Thoracic aorta (tissue), 2 donors: ENCODE measurements at regions not wholly inside any gene's neighbourhood (a gene's known extent, or its start where the extent isn't known, plus 50 kb on each side); places are given as distances from the start of the nearest gene placed in this dataset.

Experiments
- ATAC-seq: fragments of 150-250 bp; one replicate; pipeline ENCODE4 v1.8.0; 2017; ENCODE audit warnings: low read depth; ENCODE audit not compliant: insufficient number of reproducible peaks, low FRiP score
- DNase-seq: peaks from one replicate; pipeline ENCODE4 v3.0.0-alpha.2; 2020; ENCODE audit warnings: low spot score
- H3K27ac ChIP-seq, 2 donors: fragments of 200-600 bp; sonication (generic); 1 replicate in 1 of 2; 2 replicates in 1 of 2; pipeline ENCODE4 v1.5.1; 2016; ENCODE audit warnings: mild to moderate bottlenecking in 2 of 2, moderate library complexity in 2 of 2
- H3K27me3 ChIP-seq: fragments of 200-600 bp; sonication (generic); replicated peaks from 2 replicates; pipeline ENCODE4 v1.6.0; 2016; ENCODE audit warnings: mild to moderate bottlenecking; ENCODE audit not compliant: insufficient read depth
- H3K36me3 ChIP-seq: fragments of 200-600 bp; sonication (generic); one replicate; pipeline ENCODE4 v1.5.1; 2016
- H3K4me1 ChIP-seq, 2 donors: fragments of 200-600 bp; sonication (generic); 1 replicate in 1 of 2; 2 replicates in 1 of 2; pipeline versions ENCODE4 v1.5.1 to v1.6.0; 2016; ENCODE audit warnings: low read depth in 2 of 2, mild to moderate bottlenecking in 1 of 2; ENCODE audit not compliant: control insufficient read depth in 1 of 2
- H3K4me3 ChIP-seq: fragments of 200-600 bp; sonication (generic); 2 replicates; pipeline ENCODE4 v1.5.1; 2016; ENCODE audit warnings: mild to moderate bottlenecking
- H3K9me3 ChIP-seq: fragments of 200-600 bp; sonication (generic); 2 replicates; pipeline ENCODE4 v1.5.1; 2016
- TF ChIP-seq, protein P1 (sequence below): fragments of 200-600 bp; sonication (generic); IDR thresholded peaks from one replicate; pipeline ENCODE4 v1.5.1; 2019; ENCODE audit warnings: antibody characterized with exemption

DNA sequence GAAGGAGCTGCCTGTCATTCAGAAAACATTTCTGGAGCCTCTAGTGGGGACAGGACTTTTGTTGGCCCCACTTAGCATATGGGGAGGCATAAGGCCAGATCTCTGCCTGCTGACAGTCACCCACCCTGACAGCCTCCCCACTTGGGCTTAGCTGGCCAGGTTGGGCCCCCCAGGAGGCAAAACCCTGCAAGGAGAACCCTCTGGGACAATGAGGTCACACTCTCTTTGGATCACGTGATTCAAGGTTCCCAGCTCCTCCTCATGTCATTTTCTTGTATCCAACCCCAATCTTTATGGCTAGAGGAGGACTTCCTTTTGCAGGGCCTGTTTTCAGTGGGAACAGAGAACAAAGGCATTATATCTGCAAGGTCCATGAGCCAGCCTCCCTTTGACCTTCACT lies 60.0 kb downstream of the NAV1 start:
- DNase-seq (no peak), ATAC-seq (no peak)
- peaks cover 0 to 19% of the 10 kb centered on the region in 2 donors for H3K4me1 ChIP-seq
- H3K27ac ChIP-seq, result no peak overlapping the region
- H3K4me3 ChIP-seq, result no peak overlapping the region
- no peaks in the 10 kb centered on the region for H3K36me3 ChIP-seq
- no peaks in the 10 kb centered on the region for H3K27me3 ChIP-seq
- TF ChIP-seq, protein P1, sequence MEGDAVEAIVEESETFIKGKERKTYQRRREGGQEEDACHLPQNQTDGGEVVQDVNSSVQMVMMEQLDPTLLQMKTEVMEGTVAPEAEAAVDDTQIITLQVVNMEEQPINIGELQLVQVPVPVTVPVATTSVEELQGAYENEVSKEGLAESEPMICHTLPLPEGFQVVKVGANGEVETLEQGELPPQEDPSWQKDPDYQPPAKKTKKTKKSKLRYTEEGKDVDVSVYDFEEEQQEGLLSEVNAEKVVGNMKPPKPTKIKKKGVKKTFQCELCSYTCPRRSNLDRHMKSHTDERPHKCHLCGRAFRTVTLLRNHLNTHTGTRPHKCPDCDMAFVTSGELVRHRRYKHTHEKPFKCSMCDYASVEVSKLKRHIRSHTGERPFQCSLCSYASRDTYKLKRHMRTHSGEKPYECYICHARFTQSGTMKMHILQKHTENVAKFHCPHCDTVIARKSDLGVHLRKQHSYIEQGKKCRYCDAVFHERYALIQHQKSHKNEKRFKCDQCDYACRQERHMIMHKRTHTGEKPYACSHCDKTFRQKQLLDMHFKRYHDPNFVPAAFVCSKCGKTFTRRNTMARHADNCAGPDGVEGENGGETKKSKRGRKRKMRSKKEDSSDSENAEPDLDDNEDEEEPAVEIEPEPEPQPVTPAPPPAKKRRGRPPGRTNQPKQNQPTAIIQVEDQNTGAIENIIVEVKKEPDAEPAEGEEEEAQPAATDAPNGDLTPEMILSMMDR, result no peak
- no peaks in the 10 kb centered on the region for H3K9me3 ChIP-seq

DNA sequence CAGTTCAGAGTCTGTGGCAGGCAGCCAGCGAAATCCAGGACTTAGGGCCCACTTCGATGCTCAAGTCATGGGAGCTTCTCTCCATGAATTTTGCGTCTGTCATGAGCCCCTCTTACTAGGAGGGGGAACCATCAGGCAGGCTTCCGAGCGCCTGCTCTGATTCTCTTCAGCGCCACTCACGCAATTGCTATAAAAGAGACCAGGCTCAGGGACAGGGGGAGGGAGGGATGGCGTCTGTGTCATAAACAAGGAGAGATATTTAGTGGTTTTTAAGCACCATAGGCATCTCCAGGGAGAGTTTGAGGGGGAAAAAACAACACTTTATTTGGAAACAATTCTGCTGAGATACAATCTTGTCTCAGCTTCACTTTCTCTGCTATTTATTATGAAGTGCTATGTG lies 60.6 kb downstream of the NAV1 start:
- TF ChIP-seq, protein P1, result no peak
- no peaks in the 10 kb centered on the region for H3K27me3 ChIP-seq
- no peaks in the 10 kb centered on the region for H3K9me3 ChIP-seq
- no peaks in the 10 kb centered on the region for H3K36me3 ChIP-seq
- ATAC-seq, result no peak
- H3K27ac ChIP-seq, result no peak overlapping the region
- H3K4me3 ChIP-seq, result no peak overlapping the region
- no peak for DNase-seq
- peaks cover 0 to 21% of the 10 kb centered on the region in 2 donors for H3K4me1 ChIP-seq

DNA sequence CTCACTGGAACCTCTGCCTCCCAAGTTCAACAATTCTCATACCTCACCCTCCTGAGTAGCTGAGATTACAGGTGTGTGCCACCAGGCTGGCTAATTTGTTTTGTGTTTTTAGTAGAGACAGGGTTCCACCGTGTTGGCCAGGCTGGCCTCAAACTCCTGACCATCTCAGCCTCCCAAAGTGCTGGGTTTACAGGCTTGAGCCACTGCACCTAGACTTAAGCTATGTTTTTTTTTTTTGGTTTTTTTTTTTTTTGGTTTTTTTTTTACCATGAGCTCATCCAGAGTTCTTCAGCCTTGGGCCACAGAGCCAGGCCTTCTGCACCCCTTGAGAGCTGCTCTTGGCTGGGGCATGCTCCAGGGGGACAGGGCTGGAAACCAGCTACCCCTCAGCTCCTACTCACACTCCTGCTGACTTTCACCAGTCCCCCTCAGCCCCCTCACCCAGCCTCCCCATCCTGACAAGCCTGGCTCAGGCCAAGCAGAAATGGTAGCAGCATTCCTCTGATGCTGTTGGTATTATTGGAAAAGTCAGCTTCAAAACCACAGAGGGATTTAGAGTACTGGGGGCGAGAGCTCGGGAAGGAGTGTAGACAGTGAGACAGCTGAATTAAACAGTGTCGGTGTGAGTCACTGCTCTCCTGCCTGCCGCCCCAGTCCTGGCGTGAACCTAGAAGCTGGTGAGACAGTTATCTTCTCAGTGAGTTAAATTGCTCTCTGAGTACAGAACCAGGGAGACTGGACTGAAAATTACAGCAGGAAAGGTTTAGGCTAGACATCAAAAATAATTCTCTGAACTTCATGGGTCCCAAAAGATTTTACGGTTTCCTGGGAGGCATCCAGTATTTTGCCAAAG lies 63.7 kb downstream of the NAV1 start:
- Histone ChIP-seq H3K9me3 (no peaks in the 10 kb centered on the region), H3K4me3 (no peak overlapping the region), H3K36me3 (no peaks in the 10 kb centered on the region), H3K4me1 (peaks cover 0 to 21% of the 10 kb centered on the region in 2 donors), H3K27ac (peak overlapping the region; percentile 46 to 53), H3K27me3 (no peaks in the 10 kb centered on the region)
- TF ChIP-seq, protein P1, result no peak
- DNase-seq (no peak), ATAC-seq (no peak)

DNA sequence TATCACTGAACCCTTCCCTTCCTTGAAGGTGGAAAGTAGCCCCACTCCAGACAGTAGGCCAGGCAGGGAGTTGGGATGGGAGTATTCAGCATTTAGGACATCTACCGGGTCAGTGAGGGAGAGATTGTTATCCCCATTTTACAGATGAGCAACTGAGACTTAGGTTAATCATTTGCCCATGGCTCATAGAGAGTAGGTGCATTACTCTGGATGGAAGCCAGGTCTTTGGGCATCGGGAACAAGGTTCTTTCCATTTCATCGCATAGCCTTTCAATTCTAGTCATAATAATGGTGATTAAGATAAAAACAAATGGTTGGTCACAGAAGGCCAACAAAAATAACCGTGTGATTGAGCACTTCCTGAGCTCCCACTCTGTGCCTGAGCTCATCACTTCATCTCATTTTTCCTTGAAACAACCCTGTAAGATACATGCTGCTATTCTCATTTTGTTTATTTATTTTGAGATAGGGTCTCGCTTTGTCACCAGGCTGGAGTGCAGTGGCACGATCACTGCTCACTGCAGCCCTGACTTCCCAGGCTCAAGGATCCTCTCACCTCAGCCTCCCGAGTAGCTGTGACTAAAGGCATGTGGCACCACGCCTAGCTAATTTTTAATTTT lies 64.8 kb downstream of the NAV1 start:
- H3K9me3 ChIP-seq, result no peaks in the 10 kb centered on the region
- H3K36me3 ChIP-seq, result no peaks in the 10 kb centered on the region
- TF ChIP-seq, protein P1, result no peak
- DNase-seq (no peak), ATAC-seq (no peak)
- H3K27me3 ChIP-seq, result no peaks in the 10 kb centered on the region
- H3K4me1 ChIP-seq, result peaks cover 0 to 27% of the 10 kb centered on the region in 2 donors
- no peak overlapping the region for H3K27ac ChIP-seq
- no peak overlapping the region for H3K4me3 ChIP-seq

DNA sequence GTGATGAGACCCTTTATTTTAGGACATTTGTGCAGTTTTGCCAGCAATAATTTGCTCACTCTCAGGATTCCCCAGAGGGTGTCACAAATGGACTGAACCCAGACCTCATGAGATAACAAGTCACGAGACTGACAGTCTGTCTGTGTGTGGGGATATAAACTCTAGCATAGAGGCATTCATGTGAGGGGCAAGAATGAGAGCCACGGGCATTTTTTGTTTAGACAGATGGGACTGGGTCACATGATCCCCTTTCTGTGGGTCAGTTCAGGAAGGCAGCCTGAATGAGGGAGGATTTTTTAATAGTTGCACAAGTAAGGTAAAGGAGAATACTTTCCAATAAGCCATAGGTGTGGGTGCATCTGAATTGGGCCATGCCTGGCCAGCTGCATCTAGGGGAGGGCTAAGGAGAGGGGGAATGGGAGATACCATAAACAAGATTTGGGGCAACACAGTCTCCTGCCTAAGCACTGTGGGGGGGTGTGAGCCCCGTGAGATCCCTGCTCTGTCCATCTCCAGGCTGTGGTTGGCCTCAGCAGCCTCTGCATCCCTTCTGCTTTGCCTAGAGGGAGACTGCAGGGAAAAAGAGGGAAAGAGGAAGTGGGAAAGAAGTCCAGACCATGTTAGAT lies 66.6 kb downstream of the NAV1 start:
- Histone ChIP-seq H3K9me3 (no peaks in the 10 kb centered on the region), H3K27ac (no peak overlapping the region), H3K27me3 (no peaks in the 10 kb centered on the region), H3K36me3 (no peaks in the 10 kb centered on the region), H3K4me3 (no peak overlapping the region), H3K4me1 (peaks cover 11 to 39% of the 10 kb centered on the region in 2 donors)
- ATAC-seq (no peak), DNase-seq (no peak)
- TF ChIP-seq, protein P1, result no peak
